ENCODE measurements at regions not wholly inside any gene's neighbourhood (a gene's known extent, or its start where the extent isn't known, plus 50 kb on each side); places are given as distances from the start of the nearest gene placed in this dataset.

- TF ChIP-seq CTCF (IDR thresholded peaks at IDR 0.05) = no peak
- TF ChIP-seq POLR2A (IDR thresholded peaks at IDR 0.05) = no peak
- no peak for TF ChIP-seq EP300 (IDR thresholded peaks at IDR 0.05)
Measured at GRCh38 chr12:108040947-108041346, 88.1 kb upstream of the WSCD2 start.

All from ovary (tissue), 3 donors.